Kidney epithelial cell (primary cell): ENCODE measurements at regions not wholly inside any gene's neighbourhood (a gene's known extent, or its start where the extent isn't known, plus 50 kb on each side); places are given as distances from the start of the nearest gene placed in this dataset.

Experiments
- DNase-seq: peaks from one replicate; pipeline ENCODE4 v3.0.0-alpha.2; 2010; ENCODE audit warnings: low read depth
- H3K27me3 ChIP-seq: 2 replicates; pipeline ENCODE4 v1.6.0; 2011; ENCODE audit warnings: low read length; ENCODE audit not compliant: control insufficient read depth, insufficient read depth
- H3K36me3 ChIP-seq: 2 replicates; pipeline ENCODE4 v1.5.1; 2011; ENCODE audit warnings: low read length; ENCODE audit not compliant: control insufficient read depth, insufficient read depth
- H3K4me3 ChIP-seq: 2 replicates; pipeline ENCODE4 v1.5.1; 2011; ENCODE audit warnings: low read depth, mild to moderate bottlenecking, control low read depth, low read length
- TF ChIP-seq, protein P1 (sequence below): IDR thresholded peaks from 2 replicates; pipeline ENCODE4 v1.5.1; 2011; ENCODE audit warnings: mild to moderate bottlenecking, moderate library complexity, low read length, control low read depth, inconsistent platforms; ENCODE audit not compliant: insufficient read depth, poor library complexity, severe bottlenecking

DNA sequence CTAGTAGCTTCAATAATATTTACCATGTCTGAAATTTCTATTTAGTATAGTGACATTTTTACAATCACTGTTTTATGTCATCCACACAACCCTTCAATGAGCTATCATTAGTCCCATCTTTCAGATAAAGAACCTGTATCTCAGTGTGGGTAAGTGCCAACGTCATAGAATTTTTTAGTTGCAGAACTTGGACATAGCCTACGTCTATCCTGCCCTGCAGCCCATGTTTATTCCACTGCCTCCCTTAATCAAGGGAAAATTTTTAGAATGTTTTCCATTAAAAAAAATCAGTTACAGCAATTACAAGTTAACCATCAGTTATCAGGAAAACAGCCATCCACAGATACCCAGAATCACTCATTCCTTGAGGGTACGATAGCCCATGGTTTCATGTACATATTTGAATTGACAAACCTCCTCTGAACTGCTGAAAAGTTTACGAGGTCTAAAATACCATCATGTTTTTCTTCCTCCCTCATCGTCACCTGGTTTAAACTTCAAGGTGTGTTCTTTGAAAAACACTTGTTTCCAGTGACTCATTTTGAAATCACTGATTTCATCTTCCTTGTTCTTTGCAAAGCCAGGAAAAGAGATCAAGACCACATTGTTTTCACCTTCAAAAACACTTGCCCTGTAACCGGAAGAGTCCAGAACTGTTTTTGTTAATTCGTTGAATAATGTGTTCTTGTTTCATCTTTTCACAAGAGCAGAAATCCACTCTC lies 100.9 kb downstream of the FAM76B start:
- Histone ChIP-seq H3K27me3 (no peaks in the 10 kb centered on the region), H3K36me3 (no peaks in the 10 kb centered on the region), H3K4me3 (no peak overlapping the region)
- no peak for DNase-seq
- TF ChIP-seq, protein P1, sequence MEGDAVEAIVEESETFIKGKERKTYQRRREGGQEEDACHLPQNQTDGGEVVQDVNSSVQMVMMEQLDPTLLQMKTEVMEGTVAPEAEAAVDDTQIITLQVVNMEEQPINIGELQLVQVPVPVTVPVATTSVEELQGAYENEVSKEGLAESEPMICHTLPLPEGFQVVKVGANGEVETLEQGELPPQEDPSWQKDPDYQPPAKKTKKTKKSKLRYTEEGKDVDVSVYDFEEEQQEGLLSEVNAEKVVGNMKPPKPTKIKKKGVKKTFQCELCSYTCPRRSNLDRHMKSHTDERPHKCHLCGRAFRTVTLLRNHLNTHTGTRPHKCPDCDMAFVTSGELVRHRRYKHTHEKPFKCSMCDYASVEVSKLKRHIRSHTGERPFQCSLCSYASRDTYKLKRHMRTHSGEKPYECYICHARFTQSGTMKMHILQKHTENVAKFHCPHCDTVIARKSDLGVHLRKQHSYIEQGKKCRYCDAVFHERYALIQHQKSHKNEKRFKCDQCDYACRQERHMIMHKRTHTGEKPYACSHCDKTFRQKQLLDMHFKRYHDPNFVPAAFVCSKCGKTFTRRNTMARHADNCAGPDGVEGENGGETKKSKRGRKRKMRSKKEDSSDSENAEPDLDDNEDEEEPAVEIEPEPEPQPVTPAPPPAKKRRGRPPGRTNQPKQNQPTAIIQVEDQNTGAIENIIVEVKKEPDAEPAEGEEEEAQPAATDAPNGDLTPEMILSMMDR, result no peak

DNA sequence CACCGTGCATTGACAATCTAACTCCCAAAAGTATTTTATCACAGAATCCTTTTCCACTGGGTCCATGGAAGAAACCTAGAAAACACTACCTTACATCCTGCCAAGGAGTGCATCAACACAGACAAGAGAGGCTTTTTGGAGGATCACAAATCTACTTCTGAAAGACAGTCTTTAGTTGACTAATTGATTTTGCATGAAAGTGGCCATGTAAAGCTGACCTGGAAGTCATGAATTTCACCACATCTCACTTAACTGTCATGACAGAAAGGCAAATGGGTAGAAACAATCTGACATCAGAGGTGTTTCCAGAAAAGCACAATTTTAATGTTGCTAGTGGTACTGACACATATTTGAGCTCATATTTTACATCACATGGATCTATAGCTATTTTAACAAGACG lies 101.6 kb downstream of the FAM76B start:
- TF ChIP-seq, protein P1, result no peak
- DNase-seq, result no peak
- Histone ChIP-seq H3K27me3 (no peaks in the 10 kb centered on the region), H3K4me3 (no peak overlapping the region), H3K36me3 (no peaks in the 10 kb centered on the region)

DNA sequence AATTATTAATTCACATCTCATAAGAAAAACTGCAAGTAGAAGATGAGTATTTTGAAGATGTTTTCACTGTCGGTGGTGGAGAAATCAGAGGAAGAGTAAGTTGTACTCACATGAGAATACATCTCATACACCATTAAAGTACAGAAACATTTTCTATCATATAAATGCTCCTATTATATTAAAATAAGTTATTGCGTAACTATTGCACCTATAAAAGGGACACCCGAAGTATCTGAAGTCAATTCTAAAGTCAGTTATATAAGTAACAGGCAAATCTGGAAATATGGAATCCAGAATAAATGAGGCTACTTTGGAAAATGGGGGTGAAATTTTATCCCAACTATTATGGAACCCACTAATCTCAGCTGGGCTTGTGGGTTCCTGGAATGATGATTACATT lies 103.3 kb downstream of the FAM76B start:
- H3K27me3 ChIP-seq, result no peaks in the 10 kb centered on the region
- TF ChIP-seq, protein P1, result no peak

DNA sequence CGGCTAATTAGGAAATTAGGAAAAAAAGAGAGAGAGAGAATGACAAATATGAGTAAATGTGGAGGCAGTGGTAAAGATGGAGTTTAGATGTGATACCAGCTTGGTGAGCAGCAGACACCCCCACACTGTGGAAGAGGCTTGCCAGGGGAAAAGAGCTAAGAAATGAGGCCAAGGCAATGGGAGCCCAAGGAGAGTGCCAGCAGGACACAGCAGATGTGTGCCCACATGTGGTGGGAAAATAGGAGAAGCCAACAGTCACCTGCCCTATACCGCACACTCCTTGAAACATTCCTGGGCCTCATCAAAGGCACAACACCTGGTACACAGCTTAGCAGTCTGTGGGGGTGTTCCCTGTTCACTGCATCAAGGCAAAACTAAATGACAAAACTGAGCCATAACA lies 104.9 kb downstream of the FAM76B start:
- no peaks in the 10 kb centered on the region for H3K27me3 ChIP-seq
- no peak for DNase-seq
- TF ChIP-seq, protein P1, result no peak
- H3K4me3 ChIP-seq, result no peak overlapping the region
- H3K36me3 ChIP-seq, result no peaks in the 10 kb centered on the region

More for the DNA sequence above, 103.3 kb downstream of the FAM76B start:
- DNase-seq, result no peak
- Histone ChIP-seq H3K36me3 (no peaks in the 10 kb centered on the region), H3K4me3 (no peak overlapping the region)

DNA sequence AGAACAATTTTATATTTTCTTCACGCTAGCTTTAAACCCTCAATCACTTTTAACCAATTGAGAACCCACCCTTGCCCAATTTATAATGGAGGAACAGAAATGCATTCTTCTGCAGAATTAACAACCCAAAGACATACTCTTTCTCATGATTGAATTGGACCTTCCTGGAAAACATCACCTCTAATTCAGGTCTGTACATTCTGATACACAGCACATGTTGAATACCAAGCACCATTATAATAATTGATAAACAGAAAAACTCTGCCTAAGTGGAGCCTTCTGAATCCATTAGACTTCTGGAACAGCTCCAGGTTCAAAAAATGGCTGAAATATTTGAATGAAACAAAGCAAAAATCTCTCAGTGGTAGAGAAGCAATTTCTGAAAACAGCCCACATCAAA lies 105.4 kb downstream of the FAM76B start:
- TF ChIP-seq, protein P1, result no peak
- H3K36me3 ChIP-seq, result no peaks in the 10 kb centered on the region
- no peaks in the 10 kb centered on the region for H3K27me3 ChIP-seq
- no peak overlapping the region for H3K4me3 ChIP-seq
- DNase-seq, result no peak

DNA sequence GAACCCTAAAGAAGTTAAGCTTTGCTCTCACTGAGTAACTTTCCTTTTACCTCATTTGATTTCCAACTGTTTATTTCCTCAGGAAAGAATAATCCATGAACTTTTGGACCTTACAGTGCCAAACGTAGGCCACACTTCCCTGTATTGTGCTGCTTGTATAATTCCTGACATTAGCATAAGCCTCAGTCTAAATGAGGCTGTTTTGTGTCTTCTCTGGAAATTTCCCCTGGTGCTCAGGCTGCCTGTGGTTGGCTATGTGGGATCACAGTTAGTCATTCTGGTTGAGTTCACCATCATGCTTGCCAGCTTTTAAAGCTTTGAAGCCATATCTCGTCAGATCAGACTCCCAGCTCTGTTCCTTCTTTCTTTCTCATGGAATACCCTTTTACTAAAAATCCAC lies 107.0 kb downstream of the FAM76B start:
- Histone ChIP-seq H3K4me3 (no peak overlapping the region), H3K36me3 (no peaks in the 10 kb centered on the region), H3K27me3 (no peaks in the 10 kb centered on the region)
- TF ChIP-seq, protein P1, result no peak
- no peak for DNase-seq
